ENCODE measurements at regions not wholly inside any gene's neighbourhood (a gene's known extent, or its start where the extent isn't known, plus 50 kb on each side); places are given as distances from the start of the nearest gene placed in this dataset.

- no peak for TF ChIP-seq CTCF (IDR thresholded peaks at IDR 0.05; ENCODE audit: poor library complexity, severe bottlenecking)
- no peak for ATAC-seq (ENCODE audit: low read depth)
- no peak for DNase-seq (ENCODE audit: low spot score)
- no peaks in the 10 kb centered on the region for H3K4me1 ChIP-seq (ENCODE audit: insufficient read depth, poor library complexity, severe bottlenecking)
- H3K27me3 ChIP-seq (ENCODE audit: insufficient read depth, poor library complexity, severe bottlenecking), result peaks cover 2% of the 10 kb centered on the region
- H3K36me3 ChIP-seq (ENCODE audit: low read depth), result no peaks in the 10 kb centered on the region
- H3K9me3 ChIP-seq (ENCODE audit: severe bottlenecking), result no peaks in the 10 kb centered on the region
- H3K4me3 ChIP-seq (ENCODE audit: severe bottlenecking), result no peak overlapping the region
- no peak overlapping the region for H3K27ac ChIP-seq (ENCODE audit: poor library complexity, severe bottlenecking)
These were observed 236.5 kb upstream of the SEMA3D start for GRCh38 chr7:85423209-85423895.

DNA sequence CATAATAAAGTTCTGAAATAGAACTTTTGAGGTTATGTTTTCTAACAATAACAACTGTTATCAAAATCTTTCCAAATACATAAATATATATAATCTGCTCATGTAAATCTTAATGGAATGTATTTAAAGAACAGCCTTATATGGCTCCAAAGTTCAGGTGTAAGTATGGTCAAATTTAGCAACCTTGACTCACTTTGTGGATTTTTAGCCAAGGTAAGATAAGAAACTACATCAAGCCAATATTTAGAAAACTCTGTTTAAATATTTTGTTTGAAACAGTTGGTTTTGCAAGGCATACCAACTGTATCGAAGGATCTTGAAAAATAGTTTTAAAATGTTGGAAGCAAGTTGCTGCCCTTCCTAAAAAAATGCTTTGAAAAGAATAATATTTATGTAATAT lies 228.9 kb upstream of the SEMA3D start:
- no peak for TF ChIP-seq CTCF (IDR thresholded peaks at IDR 0.05; ENCODE audit: poor library complexity, severe bottlenecking)
- Histone ChIP-seq H3K4me1 (ENCODE audit: insufficient read depth, poor library complexity, severe bottlenecking) (no peaks in the 10 kb centered on the region), H3K27ac (ENCODE audit: poor library complexity, severe bottlenecking) (no peak overlapping the region), H3K4me3 (ENCODE audit: severe bottlenecking) (no peak overlapping the region), H3K27me3 (ENCODE audit: insufficient read depth, poor library complexity, severe bottlenecking) (no peaks in the 10 kb centered on the region), H3K9me3 (ENCODE audit: severe bottlenecking) (no peaks in the 10 kb centered on the region), H3K36me3 (ENCODE audit: low read depth) (no peaks in the 10 kb centered on the region)
- DNase-seq (ENCODE audit: low spot score) (no peak), ATAC-seq (ENCODE audit: low read depth) (no peak)

- Histone ChIP-seq H3K4me3 (ENCODE audit: severe bottlenecking) (no peak overlapping the region), H3K27ac (ENCODE audit: poor library complexity, severe bottlenecking) (no peak overlapping the region), H3K27me3 (ENCODE audit: insufficient read depth, poor library complexity, severe bottlenecking) (no peaks in the 10 kb centered on the region), H3K9me3 (ENCODE audit: severe bottlenecking) (no peaks in the 10 kb centered on the region), H3K4me1 (ENCODE audit: insufficient read depth, poor library complexity, severe bottlenecking) (no peaks in the 10 kb centered on the region), H3K36me3 (ENCODE audit: low read depth) (no peaks in the 10 kb centered on the region)
- ATAC-seq (ENCODE audit: low read depth) (no peak), DNase-seq (ENCODE audit: low spot score) (no peak)
- no peak for TF ChIP-seq CTCF (IDR thresholded peaks at IDR 0.05; ENCODE audit: poor library complexity, severe bottlenecking)
These were observed 226.9 kb upstream of the SEMA3D start for GRCh38 chr7:85413718-85414117.

DNA sequence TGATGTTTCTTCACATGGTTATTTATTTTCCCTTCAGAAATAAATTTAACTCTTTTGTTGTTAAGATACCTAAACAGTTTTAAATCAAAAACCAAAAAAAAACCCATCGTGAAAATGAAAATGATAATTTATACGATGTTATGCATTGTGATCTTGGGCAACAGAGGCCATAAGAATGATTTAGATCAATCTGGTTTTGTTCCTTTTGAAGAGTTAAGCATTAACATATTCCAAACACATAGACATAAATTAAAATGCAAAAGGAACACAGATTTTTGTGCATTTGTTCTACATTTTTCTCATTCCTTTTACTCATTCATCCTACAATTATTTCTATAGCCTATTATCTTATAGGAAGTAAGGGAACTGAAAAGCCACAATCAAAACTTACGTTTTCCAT lies 226.1 kb upstream of the SEMA3D start:
- ATAC-seq (ENCODE audit: low read depth) (no peak), DNase-seq (ENCODE audit: low spot score) (no peak)
- TF ChIP-seq CTCF (IDR thresholded peaks at IDR 0.05; ENCODE audit: poor library complexity, severe bottlenecking), result no peak
- no peak overlapping the region for H3K4me3 ChIP-seq (ENCODE audit: severe bottlenecking)
- H3K27me3 ChIP-seq (ENCODE audit: insufficient read depth, poor library complexity, severe bottlenecking), result no peaks in the 10 kb centered on the region
- no peaks in the 10 kb centered on the region for H3K4me1 ChIP-seq (ENCODE audit: insufficient read depth, poor library complexity, severe bottlenecking)
- no peaks in the 10 kb centered on the region for H3K9me3 ChIP-seq (ENCODE audit: severe bottlenecking)
- no peak overlapping the region for H3K27ac ChIP-seq (ENCODE audit: poor library complexity, severe bottlenecking)
- no peaks in the 10 kb centered on the region for H3K36me3 ChIP-seq (ENCODE audit: low read depth)

DNA sequence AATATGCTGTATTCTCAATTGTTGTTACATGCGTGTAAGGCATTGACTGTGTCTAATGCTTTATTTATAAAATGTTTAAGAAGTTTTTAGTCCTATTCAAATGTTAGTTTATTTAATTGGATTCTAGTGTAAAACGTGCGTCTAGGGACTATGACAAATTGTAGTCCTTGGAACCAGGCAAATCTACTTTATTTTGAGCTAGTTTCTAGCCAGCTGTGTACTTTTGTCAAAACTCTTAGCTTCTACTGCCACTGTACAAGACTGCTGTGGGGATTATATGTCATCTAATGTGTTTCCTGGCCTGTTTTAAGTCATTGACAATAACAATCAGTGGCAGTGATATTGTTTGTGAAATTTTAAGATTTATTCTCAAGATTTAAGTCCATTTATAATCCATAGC lies 220.5 kb upstream of the SEMA3D start:
- no peaks in the 10 kb centered on the region for H3K4me1 ChIP-seq (ENCODE audit: insufficient read depth, poor library complexity, severe bottlenecking)
- no peak for TF ChIP-seq CTCF (IDR thresholded peaks at IDR 0.05; ENCODE audit: poor library complexity, severe bottlenecking)
- ATAC-seq (ENCODE audit: low read depth) (no peak), DNase-seq (ENCODE audit: low spot score) (no peak)
- no peak overlapping the region for H3K4me3 ChIP-seq (ENCODE audit: severe bottlenecking)
- no peaks in the 10 kb centered on the region for H3K27me3 ChIP-seq (ENCODE audit: insufficient read depth, poor library complexity, severe bottlenecking)
- no peaks in the 10 kb centered on the region for H3K9me3 ChIP-seq (ENCODE audit: severe bottlenecking)
- H3K36me3 ChIP-seq (ENCODE audit: low read depth), result no peaks in the 10 kb centered on the region
- H3K27ac ChIP-seq (ENCODE audit: poor library complexity, severe bottlenecking), result no peak overlapping the region

Measured in RWPE2 (cell line).